A673 (cell line): ENCODE measurements at regions not wholly inside any gene's neighbourhood (a gene's known extent, or its start where the extent isn't known, plus 50 kb on each side); places are given as distances from the start of the nearest gene placed in this dataset.

Source experiments
- CTCF ChIP-seq: fragments of 300-800, 200-600 bp; sonication (generic); conservative IDR thresholded peaks from 2 replicates; pipeline ENCODE4 v1.5.1; 2017; ENCODE audit warnings: low read depth, mild to moderate bottlenecking, antibody characterized with exemption, low read length, moderate library complexity, mixed read lengths
- EZH2 ChIP-seq: fragments of 200-600 bp; sonication (generic); IDR thresholded peaks from 2 replicates; pipeline ENCODE4 v1.6.1; 2017; ENCODE audit warnings: borderline replicate concordance, low read depth, mild to moderate bottlenecking, mixed read lengths, antibody characterized with exemption, low read length; ENCODE audit not compliant: poor library complexity, severe bottlenecking

GRCh38 chr22:47486569-47487312 is 724.3 kb downstream of the TBC1D22A start:
- TF ChIP-seq CTCF (no peak), EZH2 (no peak)
